PC-3 (cell line): ENCODE measurements at regions not wholly inside any gene's neighbourhood (a gene's known extent, or its start where the extent isn't known, plus 50 kb on each side); places are given as distances from the start of the nearest gene placed in this dataset.
A peak's percentile ranks its signal among the peaks of the same experiment; 100 is the strongest.
"Not testable (repeated sequence)": the region's sequence is repeated elsewhere in the genome, so short reads cannot be mapped to it uniquely, and the experiment has no call there.

ENCODE experiments used
- ATAC-seq: fragments of 200-7000 bp; cut with Tn5 transposase; 2 replicates; pipeline ENCODE4 v1.9.1; 2020; ENCODE audit warnings: mild to moderate bottlenecking, moderate library complexity
- BruUV-seq: library from RNA; stranded (reverse); fragments of 400-500 nt; replicated peaks from 2 replicates; lab custom pipeline; 2021; lab: Mats Ljungman, UMichigan
- CTCF ChIA-PET: fragments of 300-600 bp; sonication (Branson Sonifier 250); formaldehyde crosslinking; loops from one replicate; lab custom pipeline; 2022; ENCODE audit warnings: antibody characterized with exemption; lab: Charles Lee
- POLR2A ChIA-PET: fragments of 300-600 bp; sonication (Branson Sonifier 250); formaldehyde crosslinking; loops from one replicate; lab custom pipeline; 2022; ENCODE audit warnings: antibody characterized with exemption; ENCODE audit not compliant: unreplicated experiment; lab: Charles Lee
- DNase-seq: peaks from one replicate; pipeline ENCODE4 v3.0.0-alpha.2; 2015
- H2AFZ ChIP-seq: fragments of 300-600 bp; sonication (generic); 2 replicates; pipeline ENCODE4 v1.6.0; 2016; ENCODE audit warnings: antibody characterized with exemption, low read length
- H3F3A ChIP-seq: fragments of 300-600 bp; sonication (generic); one replicate; pipeline ENCODE4 v1.6.0; 2017; ENCODE audit warnings: antibody characterized with exemption, low read length, control low read depth, mild to moderate bottlenecking; ENCODE audit not compliant: unreplicated experiment
- H3K27ac ChIP-seq: fragments of 300-600 bp; sonication (generic); 2 replicates; pipeline ENCODE4 v1.5.1; 2016; ENCODE audit warnings: mild to moderate bottlenecking, low read length
- H3K27me3 ChIP-seq: fragments of 300-600 bp; sonication (generic); 2 replicates; pipeline ENCODE4 v1.6.1; 2016; ENCODE audit warnings: low read length, mixed read lengths
- H3K36me3 ChIP-seq: fragments of 300-600 bp; sonication (generic); 2 replicates; pipeline ENCODE4 v1.6.1; 2016; ENCODE audit warnings: low read depth, mixed run types, low read length, mixed read lengths
- H3K4me1 ChIP-seq: fragments of 300-600 bp; sonication (generic); 2 replicates; pipeline ENCODE4 v1.5.1; 2016; ENCODE audit warnings: low read length; ENCODE audit not compliant: insufficient read depth
- H3K4me2 ChIP-seq: fragments of 300-600 bp; sonication (generic); 2 replicates; pipeline ENCODE4 v1.6.0; 2016; ENCODE audit warnings: low read length
- H3K4me3 ChIP-seq: fragments of 300-600 bp; sonication (generic); 2 replicates; pipeline ENCODE4 v1.5.1; 2016; ENCODE audit warnings: mild to moderate bottlenecking, low read length, mixed read lengths
- H3K79me2 ChIP-seq: fragments of 300-600 bp; sonication (generic); 2 replicates; pipeline ENCODE4 v1.6.1; 2017; ENCODE audit warnings: low read length, mixed read lengths
- H3K9ac ChIP-seq: fragments of 300-600 bp; sonication (generic); 2 replicates; pipeline ENCODE4 v1.6.0; 2016; ENCODE audit warnings: mild to moderate bottlenecking, low read length
- H3K9me2 ChIP-seq: fragments of 300-600 bp; sonication (generic); replicated peaks from 2 replicates; pipeline ENCODE4 v1.6.1; 2016; ENCODE audit warnings: mixed run types, low read length, mixed read lengths
- H3K9me3 ChIP-seq: fragments of 300-600 bp; sonication (generic); 2 replicates; pipeline ENCODE4 v1.6.1; 2016; ENCODE audit warnings: low read length, mixed read lengths
- H4K20me1 ChIP-seq: fragments of 300-600 bp; sonication (generic); 2 replicates; pipeline ENCODE4 v1.6.1; 2016; ENCODE audit warnings: low read length, mixed read lengths
- EZH2 ChIP-seq: fragments of 300-600 bp; sonication (generic); IDR thresholded peaks from one replicate; pipeline ENCODE4 v1.6.1; 2017; ENCODE audit warnings: antibody characterized with exemption, mild to moderate bottlenecking, low read length; ENCODE audit not compliant: unreplicated experiment
- EZH2phosphoT487 ChIP-seq: fragments of 300-600 bp; sonication (generic); IDR thresholded peaks from 2 replicates; pipeline ENCODE4 v1.6.1; 2018; ENCODE audit warnings: mild to moderate bottlenecking, antibody characterized with exemption, low read length, borderline replicate concordance
- intact Hi-C: fragments of 100-400 bp; cut with micrococcal nuclease; formaldehyde crosslinking; loops from 2 replicates; pipeline ENCODE4 v1.9.0; 2023
- TF ChIP-seq, protein P1 (sequence below): fragments of 300-600 bp; sonication (generic); conservative IDR thresholded peaks from 2 replicates; pipeline ENCODE4 v1.5.1; 2017; ENCODE audit warnings: antibody characterized with exemption, low read depth, mild to moderate bottlenecking, low read length

DNA sequence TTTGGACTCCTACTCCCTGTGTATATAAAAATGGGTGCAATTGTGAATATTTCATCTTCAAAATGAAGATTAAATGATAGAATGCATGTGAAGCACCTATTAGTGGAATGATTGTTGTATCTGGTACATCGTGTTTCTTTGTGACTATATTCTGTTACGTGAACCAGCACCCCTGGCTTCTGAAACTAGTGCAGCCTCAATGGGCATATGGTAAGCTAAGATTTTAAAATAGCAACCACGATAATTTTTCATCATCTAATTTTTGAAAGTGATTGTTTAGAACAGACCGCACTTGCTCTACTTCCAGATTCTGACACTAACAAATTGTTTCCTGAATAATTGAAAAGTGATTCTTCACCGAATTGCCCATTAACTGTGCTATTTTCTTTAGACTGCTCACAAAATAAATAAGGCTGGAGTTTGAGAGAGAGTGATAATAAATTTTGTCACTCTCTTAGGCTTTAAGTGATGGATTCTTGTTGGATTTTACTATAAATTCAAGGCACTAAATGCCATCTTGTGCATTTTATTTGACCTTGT lies 806.1 kb upstream of the LRATD1 start:
- Histone ChIP-seq H3K4me2 (no peak overlapping the region), H4K20me1 (no peaks in the 10 kb centered on the region), H3K27me3 (no peaks in the 10 kb centered on the region), H2AFZ (no peak overlapping the region), H3K9me2 (no peaks in the 10 kb centered on the region), H3K9ac (no peak overlapping the region), H3K79me2 (no peaks in the 10 kb centered on the region), H3K36me3 (no peaks in the 10 kb centered on the region), H3F3A (no peaks in the 10 kb centered on the region), H3K4me1 (no peaks in the 10 kb centered on the region), H3K27ac (no peak overlapping the region), H3K9me3 (no peaks in the 10 kb centered on the region), H3K4me3 (no peak overlapping the region)
- intact Hi-C loops, result no loop called here
- TF ChIP-seq, protein P1, sequence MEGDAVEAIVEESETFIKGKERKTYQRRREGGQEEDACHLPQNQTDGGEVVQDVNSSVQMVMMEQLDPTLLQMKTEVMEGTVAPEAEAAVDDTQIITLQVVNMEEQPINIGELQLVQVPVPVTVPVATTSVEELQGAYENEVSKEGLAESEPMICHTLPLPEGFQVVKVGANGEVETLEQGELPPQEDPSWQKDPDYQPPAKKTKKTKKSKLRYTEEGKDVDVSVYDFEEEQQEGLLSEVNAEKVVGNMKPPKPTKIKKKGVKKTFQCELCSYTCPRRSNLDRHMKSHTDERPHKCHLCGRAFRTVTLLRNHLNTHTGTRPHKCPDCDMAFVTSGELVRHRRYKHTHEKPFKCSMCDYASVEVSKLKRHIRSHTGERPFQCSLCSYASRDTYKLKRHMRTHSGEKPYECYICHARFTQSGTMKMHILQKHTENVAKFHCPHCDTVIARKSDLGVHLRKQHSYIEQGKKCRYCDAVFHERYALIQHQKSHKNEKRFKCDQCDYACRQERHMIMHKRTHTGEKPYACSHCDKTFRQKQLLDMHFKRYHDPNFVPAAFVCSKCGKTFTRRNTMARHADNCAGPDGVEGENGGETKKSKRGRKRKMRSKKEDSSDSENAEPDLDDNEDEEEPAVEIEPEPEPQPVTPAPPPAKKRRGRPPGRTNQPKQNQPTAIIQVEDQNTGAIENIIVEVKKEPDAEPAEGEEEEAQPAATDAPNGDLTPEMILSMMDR, result no peak
- no peak for TF ChIP-seq EZH2phosphoT487
- ATAC-seq (no peak), DNase-seq (no peak)
- CTCF ChIA-PET, result no interaction called here
- POLR2A ChIA-PET, result no interaction called here
- BruUV-seq, result no TSS peak

DNA sequence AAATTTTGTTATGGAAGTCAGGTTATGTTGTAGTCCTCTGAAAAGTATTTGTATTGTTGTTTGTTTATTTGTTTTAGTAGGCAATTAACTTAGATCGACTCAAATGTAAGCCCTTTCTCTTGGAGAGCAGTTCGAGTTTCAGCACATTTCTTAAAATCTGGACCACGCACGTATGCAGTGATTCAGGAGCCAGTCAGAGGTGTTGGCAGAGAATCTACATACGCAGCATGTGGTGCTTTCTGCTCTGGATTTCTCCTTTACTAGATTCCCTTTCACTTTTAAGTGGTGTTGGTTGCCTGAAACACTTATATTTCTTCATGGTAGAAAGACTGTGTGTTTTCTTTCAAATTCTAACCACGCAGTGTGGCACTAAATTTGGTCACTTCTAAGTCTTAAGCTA lies 773.9 kb upstream of the LRATD1 start:
- DNase-seq (peak; percentile 48), ATAC-seq (no peak)
- ChIA-PET CTCF (no interaction called here), POLR2A (no interaction called here)
- Histone ChIP-seq H3K27ac (no peak overlapping the region), H3K79me2 (no peaks in the 10 kb centered on the region), H3K36me3 (no peaks in the 10 kb centered on the region), H3K9me3 (no peaks in the 10 kb centered on the region), H3K4me1 (no peaks in the 10 kb centered on the region), H3K4me2 (peak overlapping the region; percentile 20), H3K27me3 (no peaks in the 10 kb centered on the region), H3F3A (no peaks in the 10 kb centered on the region), H3K9ac (no peak overlapping the region), H3K4me3 (peak overlapping the region; percentile 7; the same call in 1 of the 2 replicates), H2AFZ (peak overlapping the region; percentile 29), H3K9me2 (no peaks in the 10 kb centered on the region), H4K20me1 (no peaks in the 10 kb centered on the region)
- TF ChIP-seq EZH2 (no peak), EZH2phosphoT487 (no peak)
- TF ChIP-seq, protein P1, result no peak
- intact Hi-C loops, result no loop called here
- no TSS peak for BruUV-seq

DNA sequence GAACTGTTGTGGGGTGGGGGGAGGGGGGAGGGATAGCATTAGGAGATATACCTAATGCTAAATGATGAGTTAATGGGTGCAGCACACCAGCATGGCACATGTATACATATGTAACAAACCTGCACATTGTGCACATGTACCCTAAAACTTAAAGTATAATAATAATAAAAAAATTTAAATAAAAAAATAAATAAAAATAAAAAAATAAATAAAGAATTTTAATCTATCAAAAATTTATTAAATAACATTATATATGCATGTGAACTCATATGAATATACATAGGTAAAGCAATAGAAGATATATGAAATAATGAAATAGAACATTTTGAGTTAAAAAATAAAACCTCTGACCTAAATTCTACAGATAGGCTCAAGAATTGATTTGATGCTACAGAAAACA lies 764.2 kb upstream of the LRATD1 start:
- H3K9ac ChIP-seq, H2AFZ ChIP-seq, H3K36me3 ChIP-seq, POLR2A ChIA-PET, intact Hi-C loops, BruUV-seq, CTCF ChIA-PET, H3K4me2 ChIP-seq, ATAC-seq, H3K27ac ChIP-seq, H3K4me3 ChIP-seq, H3K9me3 ChIP-seq, H3F3A ChIP-seq, DNase-seq, H3K79me2 ChIP-seq, H4K20me1 ChIP-seq, H3K9me2 ChIP-seq, H3K4me1 ChIP-seq, H3K27me3 ChIP-seq: not testable (repeated sequence)
